ENCODE measurements at regions not wholly inside any gene's neighbourhood (a gene's known extent, or its start where the extent isn't known, plus 50 kb on each side); places are given as distances from the start of the nearest gene placed in this dataset.

DNA sequence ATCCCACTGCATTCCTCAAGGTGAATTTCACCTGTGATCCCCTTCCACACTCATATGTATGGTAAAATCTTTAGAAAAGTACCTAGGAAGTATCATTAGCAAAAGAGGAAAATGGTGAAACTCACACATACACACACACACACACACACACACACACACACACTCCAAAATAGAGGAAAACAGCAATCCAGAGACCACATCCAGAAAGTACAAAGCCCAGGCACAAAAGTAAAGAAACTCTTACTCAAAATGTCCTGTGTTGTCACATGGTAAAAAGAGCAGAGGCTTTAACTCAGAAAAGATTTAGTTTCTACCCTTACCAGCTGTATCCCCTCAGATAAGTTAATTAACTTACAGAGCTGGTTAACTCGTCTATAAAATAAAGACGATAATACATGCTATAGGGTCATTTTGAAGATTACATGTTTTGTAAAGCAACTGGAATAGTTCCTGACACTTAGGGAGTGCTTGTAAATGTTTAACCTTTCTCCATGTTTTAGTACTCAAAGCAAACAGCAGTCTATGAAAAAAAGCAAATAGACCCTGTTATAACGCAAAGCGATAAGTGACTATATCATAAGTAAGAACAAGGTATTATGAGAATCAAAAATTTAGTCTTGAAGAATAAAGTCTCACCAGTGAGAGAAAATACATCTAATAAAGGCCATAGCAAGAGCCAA lies 360.0 kb upstream of the LRATD1 start:
- TF ChIP-seq EZH2 (IDR thresholded peaks at IDR 0.05; ENCODE audit: insufficient read depth, poor library complexity, severe bottlenecking) (no peak), EZH2phosphoT487 (IDR thresholded peaks at IDR 0.05; ENCODE audit: insufficient read depth, low read depth) (no peak)

Measured in GM23248 (cell line).